ENCODE measurements at regions not wholly inside any gene's neighbourhood (a gene's known extent, or its start where the extent isn't known, plus 50 kb on each side); places are given as distances from the start of the nearest gene placed in this dataset.
"Not testable (repeated sequence)": the region's sequence is repeated elsewhere in the genome, so short reads cannot be mapped to it uniquely, and the experiment has no call there.

DNA sequence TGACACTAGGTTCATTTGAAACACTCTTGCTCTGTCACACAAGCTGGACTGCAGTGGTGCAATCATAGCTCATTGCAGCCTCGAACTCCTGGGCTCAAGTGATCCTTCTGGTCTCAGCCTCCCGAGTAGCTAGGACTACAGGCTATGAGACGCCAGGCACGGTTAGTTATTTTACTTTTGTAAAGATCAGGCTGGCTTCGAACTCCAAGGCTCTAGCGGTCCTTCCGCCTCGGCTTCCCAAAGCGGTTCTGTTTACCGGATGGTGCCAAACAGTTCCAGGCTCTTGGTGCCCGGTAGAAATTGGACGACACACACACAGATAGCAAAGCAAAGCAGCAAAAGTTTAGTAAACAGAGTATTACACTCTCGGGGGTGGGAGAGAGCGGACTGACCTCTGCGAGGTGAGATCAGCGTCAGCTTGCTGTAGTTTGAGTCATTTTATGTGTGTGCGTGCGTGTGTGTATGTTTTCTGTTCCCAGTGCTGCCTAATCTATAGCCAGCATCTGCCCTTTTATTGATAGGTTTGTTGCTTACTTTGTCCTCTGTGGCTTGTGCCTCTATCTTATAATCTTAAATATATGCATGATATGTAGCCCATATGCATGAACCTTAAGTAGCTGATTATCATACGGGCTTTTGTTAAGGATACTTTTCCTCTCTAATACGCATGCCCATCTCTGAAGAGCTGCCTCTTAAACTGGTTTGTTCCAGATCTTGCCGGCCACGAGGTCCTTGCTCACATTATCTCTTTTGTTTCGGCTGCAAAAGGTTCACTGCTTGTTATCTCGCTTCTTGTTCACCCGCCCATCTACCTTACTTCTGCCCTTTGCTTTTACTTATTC lies 75.2 kb downstream of the OR2B2 start:
- H3K27me3 ChIP-seq (ENCODE audit: control insufficient read depth, insufficient read depth, low read length) = no peaks in the 10 kb centered on the region
- peak; percentile 96 for DNase-seq
- WGBS (ENCODE audit: insufficient coverage) = under 1% methylated on average over 15 of the region's 25 CpGs
- H3K27ac ChIP-seq (ENCODE audit: low read length) = peak overlapping the region; percentile 100
- peak overlapping the region; percentile 90 for H3K4me3 ChIP-seq (ENCODE audit: low read length)
- peaks cover 6% of the 10 kb centered on the region for H3K36me3 ChIP-seq (ENCODE audit: control insufficient read depth, insufficient read depth, low read length)
- peaks cover 15% of the 10 kb centered on the region for H3K4me1 ChIP-seq (ENCODE audit: control insufficient read depth, insufficient read depth, low read length)
- no peaks in the 10 kb centered on the region for H3K9me3 ChIP-seq (replicated peaks; ENCODE audit: control insufficient read depth, low read depth, low read length)

DNA sequence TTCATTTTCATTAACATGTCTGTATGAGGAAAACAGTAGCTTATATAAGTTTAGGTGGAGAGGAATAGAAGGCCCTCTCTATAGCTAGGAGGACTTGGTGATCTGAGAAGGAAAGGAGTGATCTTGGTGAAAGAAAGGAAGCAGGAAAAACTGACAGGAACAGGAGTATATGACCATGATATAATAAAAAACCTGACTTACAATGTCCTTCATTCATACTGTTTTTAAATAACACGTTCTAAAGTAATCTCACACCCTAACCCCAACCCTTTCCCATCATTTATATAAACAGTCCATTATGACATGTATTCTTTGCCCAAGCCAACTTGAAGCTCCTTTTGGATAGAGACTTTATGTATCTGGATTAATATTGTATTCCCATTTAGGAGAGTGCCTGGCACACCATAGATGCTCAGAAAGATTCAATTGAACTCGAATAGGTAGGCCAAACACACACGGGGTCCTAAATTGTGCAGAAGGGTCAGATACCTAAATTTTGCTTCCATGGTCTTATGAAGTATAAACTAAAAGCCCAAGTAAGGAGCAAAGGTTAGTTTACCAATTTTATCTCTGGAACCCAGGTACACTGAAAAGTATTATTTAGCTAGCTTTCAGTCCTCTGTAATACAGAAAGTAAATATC lies 75.9 kb downstream of the OR2B2 start:
- H3K4me3 ChIP-seq (ENCODE audit: low read length) = peak overlapping the region; percentile 90
- no peak for DNase-seq
- peak overlapping the region; percentile 100 for H3K27ac ChIP-seq (ENCODE audit: low read length)
- H3K9me3 ChIP-seq (replicated peaks; ENCODE audit: control insufficient read depth, low read depth, low read length) = no peaks in the 10 kb centered on the region
- peaks cover 6% of the 10 kb centered on the region for H3K36me3 ChIP-seq (ENCODE audit: control insufficient read depth, insufficient read depth, low read length)
- 20% methylated on average over 2 of the region's 3 CpGs for WGBS (ENCODE audit: insufficient coverage)
- H3K4me1 ChIP-seq (ENCODE audit: control insufficient read depth, insufficient read depth, low read length) = peaks cover 15% of the 10 kb centered on the region
- H3K27me3 ChIP-seq (ENCODE audit: control insufficient read depth, insufficient read depth, low read length) = no peaks in the 10 kb centered on the region

DNA sequence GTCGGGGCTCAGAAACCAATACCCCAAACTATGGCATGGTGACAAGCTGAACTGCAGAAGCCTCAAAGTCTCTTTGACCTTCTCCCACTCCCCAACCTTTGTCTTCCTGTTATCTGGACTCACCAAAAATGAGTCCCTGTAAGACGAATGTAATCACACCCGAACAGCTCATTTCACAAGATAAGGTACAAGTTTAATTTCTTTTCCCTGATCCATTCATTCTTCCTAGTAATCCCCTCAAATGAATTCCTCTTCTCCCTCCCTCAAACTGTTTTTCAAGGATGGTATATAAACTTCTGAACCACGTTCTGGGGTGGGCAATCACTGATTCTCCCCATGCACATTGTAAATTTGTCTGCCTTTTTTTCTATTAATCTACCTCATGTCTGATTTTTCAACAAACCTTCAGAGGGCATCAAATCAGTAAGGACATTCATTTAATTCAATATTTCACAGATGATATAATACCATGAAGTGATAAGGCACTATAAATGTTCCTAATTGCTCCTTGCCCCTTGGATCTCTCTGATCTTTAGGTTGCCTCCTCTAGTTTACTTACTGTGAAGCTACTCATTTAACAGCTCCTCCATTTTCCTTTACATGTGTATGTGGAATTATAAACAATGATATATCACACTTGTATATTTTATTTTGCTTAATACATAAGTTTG lies 77.2 kb downstream of the OR2B2 start:
- Histone ChIP-seq H3K9me3 (replicated peaks; ENCODE audit: control insufficient read depth, low read depth, low read length) (no peaks in the 10 kb centered on the region), H3K36me3 (ENCODE audit: control insufficient read depth, insufficient read depth, low read length) (peaks cover 6% of the 10 kb centered on the region), H3K4me1 (ENCODE audit: control insufficient read depth, insufficient read depth, low read length) (peaks cover 18% of the 10 kb centered on the region), H3K4me3 (ENCODE audit: low read length) (no peak overlapping the region), H3K27ac (ENCODE audit: low read length) (no peak overlapping the region), H3K27me3 (ENCODE audit: control insufficient read depth, insufficient read depth, low read length) (no peaks in the 10 kb centered on the region)
- WGBS (ENCODE audit: insufficient coverage) = 93% methylated on average over 2 of the region's 4 CpGs
- DNase-seq = no peak

DNA sequence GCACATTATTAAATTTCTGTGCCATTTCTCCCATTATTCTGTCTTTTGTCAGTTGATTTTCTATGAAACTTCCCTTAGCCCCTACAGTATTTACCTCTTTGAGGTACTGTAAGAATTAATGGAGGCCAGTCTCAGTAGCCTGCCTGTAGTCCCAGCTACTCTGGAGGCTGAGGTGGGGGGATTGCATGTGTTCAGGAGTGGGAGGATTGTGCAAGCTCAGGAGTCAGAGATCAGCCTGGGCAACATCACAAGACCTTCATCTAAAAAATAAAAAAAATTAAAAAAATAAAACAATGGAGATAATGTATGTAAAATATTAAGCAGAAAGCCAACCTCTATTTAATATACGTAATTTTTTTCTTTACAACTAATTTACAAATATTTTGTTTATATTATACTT lies 77.8 kb downstream of the OR2B2 start:
- Histone ChIP-seq H3K9me3 (replicated peaks; ENCODE audit: control insufficient read depth, low read depth, low read length) (no peaks in the 10 kb centered on the region), H3K27me3 (ENCODE audit: control insufficient read depth, insufficient read depth, low read length) (no peaks in the 10 kb centered on the region), H3K4me1 (ENCODE audit: control insufficient read depth, insufficient read depth, low read length) (peaks cover 17% of the 10 kb centered on the region), H3K4me3 (ENCODE audit: low read length) (no peak overlapping the region), H3K36me3 (ENCODE audit: control insufficient read depth, insufficient read depth, low read length) (peaks cover 6% of the 10 kb centered on the region), H3K27ac (ENCODE audit: low read length) (no peak overlapping the region)
- WGBS (ENCODE audit: insufficient coverage) = no CpG with 5 or more reads among the region's 1 CpG
- no peak for DNase-seq

DNA sequence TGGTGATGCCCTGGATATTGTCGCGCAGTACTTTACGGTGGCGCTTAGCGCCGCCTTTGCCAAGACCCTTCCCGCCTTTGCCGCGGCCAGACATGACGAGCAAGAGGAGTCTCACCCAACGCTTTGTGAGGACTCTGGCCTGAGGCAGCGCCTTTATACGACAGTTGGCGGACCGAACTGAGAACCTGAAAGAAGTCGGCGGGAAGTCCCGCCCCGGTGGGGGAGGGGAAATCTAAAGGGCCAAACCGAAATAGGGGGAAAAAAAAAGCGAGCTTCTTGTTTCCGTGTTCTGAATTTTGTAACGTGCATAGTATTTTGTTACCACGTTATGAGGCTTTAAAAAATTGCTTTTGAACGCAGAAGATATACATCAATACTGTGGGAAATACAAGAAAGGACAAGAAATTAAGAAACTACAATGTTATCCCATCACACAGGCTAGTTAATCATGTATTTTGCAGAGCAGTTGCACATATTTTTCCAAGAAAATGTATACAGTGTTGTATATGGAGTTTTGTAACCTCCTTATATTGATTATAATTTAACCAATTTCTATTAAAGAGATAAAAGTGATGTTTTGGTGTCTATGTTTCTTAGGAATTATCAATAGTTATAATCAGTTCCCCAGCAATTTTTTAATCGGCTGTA lies 80.6 kb downstream of the OR2B2 start:
- H3K27me3 ChIP-seq (ENCODE audit: control insufficient read depth, insufficient read depth, low read length); H3K4me1 ChIP-seq (ENCODE audit: control insufficient read depth, insufficient read depth, low read length); H3K36me3 ChIP-seq (ENCODE audit: control insufficient read depth, insufficient read depth, low read length); H3K9me3 ChIP-seq (replicated peaks; ENCODE audit: control insufficient read depth, low read depth, low read length): not testable (repeated sequence)
- peak; percentile 79 for DNase-seq
- H3K4me3 ChIP-seq (ENCODE audit: low read length) = peak overlapping the region; percentile 39
- WGBS (ENCODE audit: insufficient coverage) = 0% methylated on average over 6 of the region's 26 CpGs
- peak overlapping the region; percentile 87 for H3K27ac ChIP-seq (ENCODE audit: low read length)

DNA sequence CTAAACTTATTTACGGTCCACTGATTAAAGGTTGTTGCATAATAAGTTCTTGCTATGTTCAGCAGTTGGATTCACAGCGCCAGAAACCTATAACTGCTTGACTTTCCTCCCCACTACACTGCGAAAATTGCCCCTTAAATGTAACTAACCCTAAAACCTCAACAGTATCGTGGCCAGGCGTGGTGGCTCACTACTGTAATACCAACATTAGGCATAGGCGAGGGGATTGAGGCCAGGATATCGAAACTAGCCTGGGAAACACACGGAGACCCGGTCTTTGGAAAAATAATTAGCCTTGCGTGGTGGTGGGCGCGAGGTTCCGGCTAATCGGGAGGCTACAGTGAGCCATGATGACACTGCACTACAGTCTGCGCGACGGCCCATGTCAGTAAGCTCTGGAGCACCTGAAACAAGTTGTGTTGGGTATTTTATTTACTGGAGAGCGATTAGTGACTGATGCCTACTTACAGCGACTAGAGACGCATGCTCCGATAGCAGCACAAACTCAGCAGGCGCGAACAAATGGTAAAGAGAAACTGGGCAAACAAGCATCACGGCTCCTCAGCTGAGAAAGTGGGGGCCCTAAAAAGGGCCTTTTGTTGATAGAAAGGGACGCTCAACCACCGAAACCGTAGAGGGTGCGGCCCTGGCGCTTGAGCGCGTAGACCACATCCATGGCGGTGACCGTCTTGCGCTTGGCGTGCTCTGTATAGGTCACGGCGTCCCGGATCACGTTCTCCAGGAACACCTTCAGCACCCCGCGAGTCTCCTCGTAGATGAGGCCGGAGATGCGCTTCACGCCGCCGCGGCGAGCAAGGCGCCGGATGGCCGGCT lies 81.4 kb downstream of the OR2B2 start:
- WGBS (ENCODE audit: insufficient coverage) = under 1% methylated on average over 19 of the region's 52 CpGs
- H3K27ac ChIP-seq (ENCODE audit: low read length) = peak overlapping the region; percentile 97
- H3K4me1 ChIP-seq (ENCODE audit: control insufficient read depth, insufficient read depth, low read length); H3K36me3 ChIP-seq (ENCODE audit: control insufficient read depth, insufficient read depth, low read length); H3K9me3 ChIP-seq (replicated peaks; ENCODE audit: control insufficient read depth, low read depth, low read length); H3K27me3 ChIP-seq (ENCODE audit: control insufficient read depth, insufficient read depth, low read length): not testable (repeated sequence)
- H3K4me3 ChIP-seq (ENCODE audit: low read length) = peak overlapping the region; percentile 57
- peak; percentile 66 for DNase-seq

DNA sequence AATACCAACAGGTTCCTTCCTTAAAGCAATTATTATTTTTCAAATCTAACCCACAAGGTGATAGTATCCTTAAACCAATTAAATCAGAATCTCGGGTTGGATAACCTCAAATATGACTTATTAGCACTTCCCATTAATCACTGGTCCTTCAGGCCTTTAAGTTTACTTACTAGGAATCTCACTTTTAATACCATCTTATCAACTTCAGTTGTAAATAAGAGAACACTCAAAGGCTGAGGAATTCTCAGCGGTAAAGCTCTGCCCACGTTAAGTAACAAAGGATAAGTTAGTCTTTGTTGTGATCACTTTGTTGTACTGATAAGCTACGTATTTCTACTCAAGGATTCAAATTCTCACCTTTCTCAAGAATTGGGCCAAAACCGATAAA lies 82.0 kb downstream of the OR2B2 start:
- H3K4me3 ChIP-seq (ENCODE audit: low read length) = peak overlapping the region; percentile 57
- DNase-seq = no peak
- H3K27ac ChIP-seq (ENCODE audit: low read length) = peak overlapping the region; percentile 97
- peaks cover 6% of the 10 kb centered on the region for H3K4me1 ChIP-seq (ENCODE audit: control insufficient read depth, insufficient read depth, low read length)
- no peaks in the 10 kb centered on the region for H3K27me3 ChIP-seq (ENCODE audit: control insufficient read depth, insufficient read depth, low read length)
- no CpG with 5 or more reads among the region's 5 CpGs for WGBS (ENCODE audit: insufficient coverage)
- peaks cover 6% of the 10 kb centered on the region for H3K36me3 ChIP-seq (ENCODE audit: control insufficient read depth, insufficient read depth, low read length)
- no peaks in the 10 kb centered on the region for H3K9me3 ChIP-seq (replicated peaks; ENCODE audit: control insufficient read depth, low read depth, low read length)

DNA sequence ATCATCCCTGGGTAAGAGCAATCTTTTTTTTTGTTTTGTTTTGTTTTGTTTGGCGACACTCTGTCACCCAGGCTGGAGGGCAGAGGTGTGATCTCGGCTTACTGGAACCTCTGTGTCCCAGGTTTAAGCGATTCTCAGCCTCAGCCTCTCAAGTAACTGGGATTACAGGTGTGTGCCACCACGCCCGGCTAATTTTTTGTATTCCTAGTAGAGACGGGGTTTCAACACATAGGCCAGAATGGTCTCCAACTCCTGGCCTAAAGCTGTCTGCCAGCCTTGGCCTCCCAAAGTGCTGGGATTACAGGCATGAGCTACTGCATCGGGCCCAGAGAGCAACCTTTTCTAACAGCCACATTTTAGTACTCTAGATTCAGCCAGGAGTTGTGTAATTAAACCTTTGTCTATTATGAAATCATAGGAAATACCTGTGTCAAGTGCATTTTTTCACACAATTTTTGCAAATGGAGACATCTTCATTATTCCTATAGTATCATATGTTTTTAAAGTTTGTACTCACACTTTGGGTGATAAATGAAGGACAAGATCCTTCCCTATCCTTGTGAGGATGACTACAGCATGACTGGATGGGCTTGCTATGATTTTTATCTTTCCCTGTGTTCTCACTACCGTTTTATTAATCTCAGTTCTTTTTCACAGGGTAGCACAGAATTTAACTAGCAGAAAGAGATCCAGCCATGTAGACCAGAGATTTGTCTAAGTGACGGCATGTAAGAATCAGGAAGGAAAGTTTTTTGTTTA lies 82.6 kb downstream of the OR2B2 start:
- Histone ChIP-seq H3K4me3 (ENCODE audit: low read length) (no peak overlapping the region), H3K9me3 (replicated peaks; ENCODE audit: control insufficient read depth, low read depth, low read length) (no peaks in the 10 kb centered on the region), H3K4me1 (ENCODE audit: control insufficient read depth, insufficient read depth, low read length) (peaks cover 6% of the 10 kb centered on the region), H3K36me3 (ENCODE audit: control insufficient read depth, insufficient read depth, low read length) (peaks cover 6% of the 10 kb centered on the region), H3K27ac (ENCODE audit: low read length) (peak overlapping the region; percentile 97), H3K27me3 (ENCODE audit: control insufficient read depth, insufficient read depth, low read length) (no peaks in the 10 kb centered on the region)
- DNase-seq = no peak
- 89% methylated on average over 6 of the region's 9 CpGs for WGBS (ENCODE audit: insufficient coverage)

DNA sequence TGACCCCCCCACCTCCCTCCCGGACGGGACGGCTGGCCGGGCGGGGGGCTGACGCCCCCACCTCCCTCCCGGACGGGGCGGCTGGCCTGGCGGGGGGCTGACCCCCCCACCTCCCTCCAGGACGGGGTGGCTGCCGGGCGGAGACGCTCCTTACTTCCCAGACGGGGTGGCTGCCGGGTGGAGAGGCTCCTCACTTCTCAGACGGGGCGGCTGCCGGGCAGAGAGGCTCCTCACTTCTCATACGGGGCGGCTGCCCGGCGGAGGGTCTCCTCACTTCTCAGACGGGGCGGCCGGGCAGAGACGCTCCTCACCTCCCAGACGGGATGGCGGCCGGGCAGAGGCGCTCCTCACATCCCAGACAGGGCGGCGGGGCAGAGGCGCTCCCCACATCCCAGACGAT lies 84.7 kb downstream of the OR2B2 start:
- H3K4me1 ChIP-seq (ENCODE audit: control insufficient read depth, insufficient read depth, low read length); H3K36me3 ChIP-seq (ENCODE audit: control insufficient read depth, insufficient read depth, low read length); H3K27me3 ChIP-seq (ENCODE audit: control insufficient read depth, insufficient read depth, low read length); H3K27ac ChIP-seq (ENCODE audit: low read length); H3K4me3 ChIP-seq (ENCODE audit: low read length); DNase-seq; H3K9me3 ChIP-seq (replicated peaks; ENCODE audit: control insufficient read depth, low read depth, low read length): not testable (repeated sequence)
- 20% methylated on average over 11 of the region's 35 CpGs for WGBS (ENCODE audit: insufficient coverage)

Measured in muscle of leg (tissue), 3 donors.